ENCODE measurements at regions not wholly inside any gene's neighbourhood (a gene's known extent, or its start where the extent isn't known, plus 50 kb on each side); places are given as distances from the start of the nearest gene placed in this dataset.

- no TSS peak for BruUV-seq (replicated peaks)
- no peaks in the 10 kb centered on the region for H3K9me1 ChIP-seq (replicated peaks; ENCODE audit: control insufficient read depth, extremely low read depth, insufficient read depth, low read length)
- no peaks in the 10 kb centered on the region for H4K20me1 ChIP-seq (replicated peaks; ENCODE audit: control insufficient read depth, extremely low read depth, insufficient read depth, low read length)
- intact Hi-C loops (cut with micrococcal nuclease) = no loop called here
- FAIRE-seq (no peak), DNase-seq (ENCODE audit: low read depth, low spot score) (no peak)
- H3K4me3 ChIP-seq (replicated peaks in 1 of 3; ENCODE audit: insufficient read depth in 1 of 3, low read depth in 1 of 3, low read length in 3 of 3) = no peak overlapping the region
- no peak overlapping the region for H3K27ac ChIP-seq (ENCODE audit: insufficient read depth, low read depth, low read length)
- no peaks in the 10 kb centered on the region for H3K27me3 ChIP-seq (ENCODE audit: control insufficient read depth in 2 of 2, insufficient read depth in 2 of 2, low read length in 2 of 2)
- no peaks in the 10 kb centered on the region for H3K9me3 ChIP-seq (replicated peaks; ENCODE audit: control insufficient read depth, insufficient read depth, low read length)
- TF ChIP-seq FOS (IDR thresholded peaks at IDR 0.05; ENCODE audit: borderline replicate concordance, insufficient read depth, low read length) (no peak), POLR2A (IDR thresholded peaks at IDR 0.05; ENCODE audit: low read depth, low read length) (no peak)
- ChIA-PET CTCF (interaction anchor here (1.6 kb wide), 1 partner anchor 12 kb away, joined by 4 read pairs; no protein-coding TSS in a partner anchor), POLR2A (no interaction called here)
- no peak overlapping the region for H3K9ac ChIP-seq (replicated peaks; ENCODE audit: extremely low read depth, insufficient read depth, low read length)
- dilution Hi-C loops (cut with MboI; ENCODE audit: extremely low pct_ligation_motif_present, low sequenced_read_pairs) = no loop called here
- no peaks in the 10 kb centered on the region for H3K79me2 ChIP-seq (ENCODE audit: control insufficient read depth, insufficient read depth, low read length)
- H2AFZ ChIP-seq (ENCODE audit: low read depth, low read length) = no peak overlapping the region
- no peak overlapping the region for H3K4me2 ChIP-seq (ENCODE audit: insufficient read depth, low read length)
- no peaks in the 10 kb centered on the region for H3K36me3 ChIP-seq (ENCODE audit: control insufficient read depth in 2 of 2, extremely low read depth in 1 of 2, insufficient read depth in 2 of 2, low read length in 2 of 2)
- no peaks in the 10 kb centered on the region for H3K4me1 ChIP-seq (ENCODE audit: control insufficient read depth, extremely low read depth, insufficient read depth, low read length)
Observed at GRCh38 chr2:42999391-42999841, 207.0 kb upstream of the HAAO start.

- no peak for FAIRE-seq
- intact Hi-C loops (cut with micrococcal nuclease) = no loop called here
Observed at GRCh38 chr2:42998721-42999120, 206.3 kb upstream of the HAAO start.

More at GRCh38 chr2:42998721-42999120, 206.3 kb upstream of the HAAO start:
- H3K79me2 ChIP-seq (ENCODE audit: control insufficient read depth, insufficient read depth, low read length) = no peaks in the 10 kb centered on the region
- H3K27me3 ChIP-seq (ENCODE audit: control insufficient read depth in 2 of 2, insufficient read depth in 2 of 2, low read length in 2 of 2) = no peaks in the 10 kb centered on the region
- no peaks in the 10 kb centered on the region for H3K9me3 ChIP-seq (replicated peaks; ENCODE audit: control insufficient read depth, insufficient read depth, low read length)
- CTCF ChIA-PET = interaction anchor here (1.6 kb wide), 1 partner anchor 13 kb away, joined by 4 read pairs; no protein-coding TSS in a partner anchor
- H3K27ac ChIP-seq (ENCODE audit: insufficient read depth, low read depth, low read length) = no peak overlapping the region
- no peak overlapping the region for H3K9ac ChIP-seq (replicated peaks; ENCODE audit: extremely low read depth, insufficient read depth, low read length)
- H3K4me2 ChIP-seq (ENCODE audit: insufficient read depth, low read length) = no peak overlapping the region
- H4K20me1 ChIP-seq (replicated peaks; ENCODE audit: control insufficient read depth, extremely low read depth, insufficient read depth, low read length) = no peaks in the 10 kb centered on the region
- POLR2A ChIA-PET = no interaction called here
- dilution Hi-C loops (cut with MboI; ENCODE audit: extremely low pct_ligation_motif_present, low sequenced_read_pairs) = no loop called here
- H2AFZ ChIP-seq (ENCODE audit: low read depth, low read length) = no peak overlapping the region
- no TSS peak for BruUV-seq (replicated peaks)
- no peak overlapping the region for H3K4me3 ChIP-seq (replicated peaks in 1 of 3; ENCODE audit: insufficient read depth in 1 of 3, low read depth in 1 of 3, low read length in 3 of 3)
- H3K9me1 ChIP-seq (replicated peaks; ENCODE audit: control insufficient read depth, extremely low read depth, insufficient read depth, low read length) = no peaks in the 10 kb centered on the region
- TF ChIP-seq MYC (IDR thresholded peaks at IDR 0.05; ENCODE audit: low read depth, low read length) = no peak
- no peak for TF ChIP-seq EZH2 (IDR thresholded peaks at IDR 0.05; ENCODE audit: borderline replicate concordance, low read depth, low read length, severe bottlenecking)
- TF ChIP-seq POLR2A (IDR thresholded peaks at IDR 0.05; ENCODE audit: low read depth, low read length) = no peak
- TF ChIP-seq GATA2 (IDR thresholded peaks at IDR 0.05; ENCODE audit: insufficient read depth, insufficient read length, low read depth, low read length) = no peak
- TF ChIP-seq, protein P1, sequence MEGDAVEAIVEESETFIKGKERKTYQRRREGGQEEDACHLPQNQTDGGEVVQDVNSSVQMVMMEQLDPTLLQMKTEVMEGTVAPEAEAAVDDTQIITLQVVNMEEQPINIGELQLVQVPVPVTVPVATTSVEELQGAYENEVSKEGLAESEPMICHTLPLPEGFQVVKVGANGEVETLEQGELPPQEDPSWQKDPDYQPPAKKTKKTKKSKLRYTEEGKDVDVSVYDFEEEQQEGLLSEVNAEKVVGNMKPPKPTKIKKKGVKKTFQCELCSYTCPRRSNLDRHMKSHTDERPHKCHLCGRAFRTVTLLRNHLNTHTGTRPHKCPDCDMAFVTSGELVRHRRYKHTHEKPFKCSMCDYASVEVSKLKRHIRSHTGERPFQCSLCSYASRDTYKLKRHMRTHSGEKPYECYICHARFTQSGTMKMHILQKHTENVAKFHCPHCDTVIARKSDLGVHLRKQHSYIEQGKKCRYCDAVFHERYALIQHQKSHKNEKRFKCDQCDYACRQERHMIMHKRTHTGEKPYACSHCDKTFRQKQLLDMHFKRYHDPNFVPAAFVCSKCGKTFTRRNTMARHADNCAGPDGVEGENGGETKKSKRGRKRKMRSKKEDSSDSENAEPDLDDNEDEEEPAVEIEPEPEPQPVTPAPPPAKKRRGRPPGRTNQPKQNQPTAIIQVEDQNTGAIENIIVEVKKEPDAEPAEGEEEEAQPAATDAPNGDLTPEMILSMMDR (IDR thresholded peaks at IDR 0.05; ENCODE audit: extremely low read depth in 1 of 2, insufficient read depth in 1 of 2, low read depth in 1 of 2, low read length in 2 of 2) = no peak
- TF ChIP-seq, protein P2, sequence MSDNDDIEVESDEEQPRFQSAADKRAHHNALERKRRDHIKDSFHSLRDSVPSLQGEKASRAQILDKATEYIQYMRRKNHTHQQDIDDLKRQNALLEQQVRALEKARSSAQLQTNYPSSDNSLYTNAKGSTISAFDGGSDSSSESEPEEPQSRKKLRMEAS (IDR thresholded peaks at IDR 0.05; ENCODE audit: insufficient read depth, insufficient read length) = no peak
- no peak for TF ChIP-seq FOS (IDR thresholded peaks at IDR 0.05; ENCODE audit: borderline replicate concordance, insufficient read depth, low read length)
- TF ChIP-seq POLR2AphosphoS5 (IDR thresholded peaks at IDR 0.05; ENCODE audit: insufficient read depth, low read depth, low read length) = no peak
- no peak for TF ChIP-seq JUN (IDR thresholded peaks at IDR 0.05; ENCODE audit: borderline replicate concordance, insufficient read depth, insufficient read length, low read depth)
- DNase-seq (ENCODE audit: low read depth, low spot score) = no peak
- no peaks in the 10 kb centered on the region for H3K4me1 ChIP-seq (ENCODE audit: control insufficient read depth, extremely low read depth, insufficient read depth, low read length)
- no peaks in the 10 kb centered on the region for H3K36me3 ChIP-seq (ENCODE audit: control insufficient read depth in 2 of 2, extremely low read depth in 1 of 2, insufficient read depth in 2 of 2, low read length in 2 of 2)

Data from endothelial cell of umbilical vein (primary cell).